GM19240 (cell line): ENCODE measurements at regions not wholly inside any gene's neighbourhood (a gene's known extent, or its start where the extent isn't known, plus 50 kb on each side); places are given as distances from the start of the nearest gene placed in this dataset.
"Not testable (repeated sequence)": the region's sequence is repeated elsewhere in the genome, so short reads cannot be mapped to it uniquely, and the experiment has no call there.

Source experiments
- DNase-seq: peaks from one replicate; pipeline ENCODE4 v3.0.0; 2011; ENCODE audit warnings: low spot score; ENCODE audit not compliant: insufficient read length

DNA sequence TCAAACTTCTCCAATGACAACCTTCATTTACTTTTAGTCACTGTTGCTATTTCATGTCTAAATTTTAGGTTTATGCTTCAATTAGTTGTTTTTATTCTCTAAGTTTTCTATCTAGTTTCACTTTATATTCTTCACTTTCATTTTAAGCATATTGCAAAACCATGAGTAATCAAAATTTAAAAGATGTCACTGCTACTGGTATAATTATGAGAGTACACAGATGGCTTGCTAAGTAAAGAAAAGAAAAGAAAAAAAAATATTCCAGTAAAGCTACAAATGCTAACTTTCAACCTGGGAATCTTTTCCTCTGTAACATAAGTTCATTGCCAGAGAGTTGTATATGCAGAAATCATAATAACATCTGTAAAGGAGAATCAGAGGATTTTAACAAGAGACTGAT is 1624.7 kb downstream of the PCDH9 start:
- no peak for DNase-seq

DNA sequence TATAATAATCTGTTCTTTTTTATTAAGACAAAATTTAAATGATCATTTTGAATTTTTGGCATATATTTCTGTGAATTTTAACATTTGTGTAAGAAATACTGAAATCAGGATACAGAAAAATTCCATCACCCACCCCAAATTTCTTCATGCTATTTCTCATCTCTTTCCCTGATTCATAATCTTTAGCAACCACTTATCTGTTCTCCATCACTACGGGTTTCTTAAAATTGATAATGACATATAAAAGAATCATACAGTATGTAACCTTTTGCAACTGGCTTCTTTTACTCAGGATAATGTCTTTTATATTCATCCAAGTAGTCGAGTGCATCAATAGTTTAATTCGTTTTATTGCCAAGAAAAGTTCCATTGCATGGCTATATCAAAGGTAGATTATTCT is 1627.0 kb downstream of the PCDH9 start:
- no peak for DNase-seq

DNA sequence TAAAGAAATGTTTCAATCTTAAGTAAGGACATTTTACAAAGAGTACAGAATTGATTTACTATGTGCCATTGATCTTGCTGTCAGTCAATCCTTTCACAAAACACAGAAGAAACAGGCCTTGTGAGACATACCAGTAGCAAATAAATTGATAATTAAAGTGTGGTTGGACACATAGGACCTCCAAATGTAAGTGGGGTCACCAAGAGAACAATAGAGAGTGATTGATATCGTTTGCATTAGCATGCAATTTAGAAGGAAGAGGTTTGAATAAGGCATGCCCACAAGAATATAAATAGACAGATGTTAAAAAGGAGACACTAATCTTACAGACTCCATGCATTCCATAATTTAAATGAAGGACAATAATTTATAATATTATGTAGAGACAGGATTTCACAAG is 1628.3 kb downstream of the PCDH9 start:
- no peak for DNase-seq

DNA sequence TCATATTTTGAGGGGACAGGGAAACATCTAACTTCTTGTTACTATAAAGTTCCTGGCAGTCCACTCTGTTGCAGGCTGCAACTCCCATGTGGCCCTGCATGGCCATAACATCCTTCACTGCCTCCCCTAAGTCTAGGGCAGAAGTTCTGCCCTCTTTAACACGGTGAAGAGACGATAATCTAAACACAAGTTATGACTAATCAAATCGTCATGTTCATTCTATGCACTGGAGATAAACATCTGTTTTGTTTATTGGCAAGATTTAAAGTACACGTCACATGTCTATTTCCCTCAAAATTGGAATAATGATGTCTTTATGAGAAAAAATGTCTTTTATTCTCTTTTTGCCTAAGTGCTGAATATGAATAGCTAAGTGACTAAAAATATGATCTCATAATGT is 1629.4 kb downstream of the PCDH9 start:
- DNase-seq: no peak

DNA sequence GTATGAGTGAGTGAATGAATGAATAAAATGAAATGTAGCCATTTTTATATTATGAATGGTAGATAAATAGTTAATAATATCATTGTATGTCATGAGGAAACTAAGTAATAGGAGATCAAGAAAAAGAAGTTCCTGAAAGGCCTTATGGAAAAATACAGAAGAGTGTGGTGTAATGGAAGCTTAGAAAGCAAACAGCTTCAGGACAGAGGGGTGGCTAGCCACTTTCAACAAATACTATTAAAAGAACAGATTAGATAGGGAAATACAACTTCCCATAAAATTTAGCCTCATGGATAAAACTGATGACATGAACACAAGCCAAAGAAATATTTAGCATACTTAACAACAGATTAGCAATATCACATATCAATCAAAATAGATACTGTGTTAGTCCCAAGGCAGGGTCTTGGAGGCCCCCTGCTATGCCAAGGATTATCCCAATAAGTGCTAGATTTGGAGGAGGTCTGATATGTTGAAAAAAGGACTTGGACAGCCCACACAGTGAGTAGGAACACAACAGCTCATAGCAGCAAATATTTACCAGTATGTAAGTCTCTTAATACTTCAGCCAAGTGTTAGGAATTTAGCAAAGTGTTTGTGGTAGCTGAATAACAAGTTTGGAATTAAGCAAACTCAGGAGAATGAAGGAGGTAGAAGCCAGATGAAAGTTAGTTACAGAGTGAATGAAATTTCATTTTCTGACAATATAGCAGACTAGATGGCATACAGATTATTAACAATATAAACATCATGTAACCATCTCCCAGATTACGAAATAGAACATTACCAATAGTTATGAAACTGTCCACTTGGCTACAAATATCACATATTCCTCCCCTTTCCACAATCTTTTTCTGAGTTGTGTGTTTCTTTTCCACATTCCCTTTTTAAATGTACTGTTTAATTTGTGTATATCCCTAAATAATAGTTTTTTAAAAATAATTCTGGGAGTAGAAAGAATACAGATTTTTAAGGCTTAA is 1632.0 kb downstream of the PCDH9 start:
- no peak for DNase-seq

DNA sequence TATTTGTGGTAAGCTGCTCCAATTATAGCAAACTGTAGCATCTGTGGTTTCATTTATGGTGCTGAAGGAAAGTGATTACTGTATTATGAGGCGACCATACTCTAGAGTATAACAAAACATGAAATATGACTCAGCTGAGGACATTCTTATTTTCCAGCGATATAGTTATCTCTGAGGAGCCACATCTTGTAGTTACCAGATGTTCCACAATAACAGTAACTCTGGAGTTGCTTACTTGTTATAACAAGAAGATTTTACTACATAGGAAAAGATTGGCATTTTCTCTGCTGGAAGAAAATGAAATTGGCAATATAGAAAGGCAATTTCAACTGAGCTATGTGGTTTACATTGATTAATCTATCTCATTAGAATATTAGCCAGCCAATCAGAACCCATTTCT is 1634.2 kb downstream of the PCDH9 start:
- no peak for DNase-seq

DNA sequence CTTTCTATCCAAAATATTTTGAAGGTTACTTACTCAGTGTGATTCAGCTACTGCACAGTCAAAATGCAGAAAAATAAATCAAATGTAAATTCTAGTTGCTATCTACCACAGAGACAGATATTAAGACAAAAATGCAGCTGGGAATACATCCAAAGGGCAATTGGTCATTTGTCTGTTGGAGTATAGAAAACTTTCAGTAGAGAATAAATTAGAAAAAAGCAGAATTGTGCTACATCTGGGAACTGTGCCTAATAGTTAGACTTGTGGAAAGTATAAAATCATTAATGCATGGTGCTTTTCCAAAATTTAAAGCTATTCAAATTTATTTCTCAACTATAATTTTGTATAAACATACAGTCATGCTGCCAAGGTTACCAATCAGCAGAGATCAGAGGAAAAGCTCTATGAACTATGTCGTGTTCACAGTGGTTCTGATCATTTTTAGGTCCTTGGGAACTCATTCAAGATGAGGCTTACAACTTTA is 1635.8 kb downstream of the PCDH9 start:
- DNase-seq: no peak

DNA sequence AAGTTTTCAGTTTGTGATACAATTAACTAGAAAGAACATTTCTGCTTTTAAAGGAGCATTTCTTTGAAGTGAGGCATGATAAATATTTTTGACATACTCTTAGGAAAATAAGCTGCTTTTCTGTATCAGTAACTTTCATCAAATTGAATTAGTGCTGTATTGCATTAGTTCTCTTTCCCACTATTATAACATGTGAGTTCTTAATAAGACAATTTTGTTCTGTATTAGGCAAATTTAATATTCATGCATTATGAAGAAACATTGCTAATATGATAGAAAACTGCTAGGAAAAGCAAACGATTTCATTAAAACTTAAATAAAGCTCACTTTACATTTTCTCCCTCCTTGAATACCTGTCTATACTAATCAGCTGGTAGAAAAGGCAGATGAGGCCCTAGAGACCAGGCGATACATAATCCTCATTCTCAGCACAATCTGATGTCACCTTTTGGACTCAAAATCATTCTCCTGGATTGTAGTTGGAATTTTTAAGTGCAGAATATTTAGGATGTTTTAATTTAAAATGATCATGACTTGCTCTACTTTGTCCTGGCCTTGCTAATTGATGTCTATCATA is 1636.8 kb downstream of the PCDH9 start:
- no peak for DNase-seq

DNA sequence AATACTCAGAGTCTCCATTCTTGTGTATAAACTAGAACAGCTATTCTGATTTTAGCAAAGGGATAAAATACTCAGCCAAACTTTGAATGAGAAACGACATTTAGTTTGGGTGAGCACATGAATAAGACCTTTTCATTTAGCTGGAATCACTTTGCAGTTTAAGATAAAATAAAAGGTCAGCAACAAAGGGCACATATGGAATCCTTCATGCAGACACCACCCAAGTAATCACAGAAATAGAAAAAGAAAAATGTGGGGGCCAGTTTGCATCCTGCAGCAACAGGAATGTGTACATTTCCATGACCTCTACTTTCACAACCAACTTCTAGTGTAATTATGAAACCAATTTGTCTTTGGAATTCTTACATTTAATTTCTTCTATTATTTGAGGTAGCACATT is 1637.4 kb downstream of the PCDH9 start:
- no peak for DNase-seq

DNA sequence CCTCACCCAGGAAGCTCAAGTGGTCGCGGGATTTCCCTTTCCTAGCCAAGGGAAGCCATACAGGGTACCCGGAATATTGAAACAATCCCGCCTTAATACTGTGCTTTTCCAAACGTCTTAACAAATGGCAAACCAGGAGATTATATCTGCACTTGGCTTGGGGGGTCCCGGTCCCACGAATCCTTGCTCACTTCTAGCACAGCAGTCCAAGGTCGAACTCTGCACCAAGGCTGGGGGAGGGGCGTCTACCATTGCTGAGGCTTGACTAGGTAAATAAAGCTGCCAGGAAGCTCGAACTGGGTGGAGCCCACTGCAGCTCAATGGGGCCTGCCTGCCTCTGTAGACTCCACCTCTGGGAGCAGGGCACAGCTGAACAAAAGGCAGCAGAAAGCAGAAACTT is 1644.8 kb downstream of the PCDH9 start:
- DNase-seq: no peak

DNA sequence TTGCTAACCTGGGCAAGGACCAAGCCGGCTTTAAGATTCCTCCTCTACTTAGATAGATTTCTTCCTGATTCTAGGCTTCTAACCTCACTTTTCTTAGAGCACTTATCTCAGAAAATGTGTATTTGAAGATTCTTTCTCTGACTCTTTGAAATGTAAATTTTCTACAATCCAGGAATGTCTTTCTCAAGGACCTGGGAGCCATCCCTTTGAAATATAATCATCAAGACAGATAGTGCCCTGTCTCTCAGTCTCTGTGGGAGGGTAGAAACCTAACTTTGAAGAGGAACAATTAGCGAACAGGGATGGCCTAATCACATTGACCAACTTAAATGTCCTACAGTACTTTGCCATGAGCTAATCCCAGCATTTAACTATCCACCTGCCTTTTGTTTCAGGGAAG is 1646.0 kb downstream of the PCDH9 start:
- no peak for DNase-seq

DNA sequence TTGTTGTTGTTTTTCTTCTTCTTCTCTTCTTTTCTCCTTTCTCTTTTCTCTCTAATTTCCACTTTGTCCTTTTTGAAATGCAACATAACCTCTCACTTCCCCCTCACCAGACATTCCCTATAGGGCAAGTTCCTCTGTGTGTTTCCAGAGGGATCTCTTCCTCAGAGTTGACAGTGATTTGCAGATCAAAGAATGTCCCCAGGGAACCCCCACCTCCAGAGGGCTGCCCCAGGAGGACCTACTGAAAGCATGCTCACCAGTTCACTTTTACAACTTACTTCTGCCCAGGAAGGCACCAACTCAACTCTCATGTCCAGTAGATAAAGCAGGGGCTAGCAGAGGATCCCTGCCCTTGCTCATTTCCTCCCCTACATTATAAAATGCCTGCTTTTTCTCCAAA is 1648.0 kb downstream of the PCDH9 start:
- DNase-seq: no peak

DNA sequence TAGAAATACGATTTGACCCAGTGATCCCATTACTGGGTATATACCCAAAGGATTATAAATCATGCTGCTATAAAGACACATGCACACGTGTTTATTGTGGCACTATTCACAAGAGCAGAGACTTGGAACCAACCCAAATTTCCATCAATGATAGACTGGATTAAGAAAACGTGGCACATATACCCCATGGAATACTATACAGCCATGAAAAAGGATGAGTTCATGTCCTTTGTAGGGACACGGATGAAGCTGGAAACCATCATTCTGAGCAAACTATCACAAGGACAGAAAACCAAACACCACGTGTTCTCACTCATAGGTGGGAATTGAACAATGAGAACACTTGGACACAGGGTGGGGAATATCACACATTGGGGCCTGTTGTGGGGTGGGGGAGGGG is 1665.6 kb downstream of the PCDH9 start:
- DNase-seq: not testable (repeated sequence)

DNA sequence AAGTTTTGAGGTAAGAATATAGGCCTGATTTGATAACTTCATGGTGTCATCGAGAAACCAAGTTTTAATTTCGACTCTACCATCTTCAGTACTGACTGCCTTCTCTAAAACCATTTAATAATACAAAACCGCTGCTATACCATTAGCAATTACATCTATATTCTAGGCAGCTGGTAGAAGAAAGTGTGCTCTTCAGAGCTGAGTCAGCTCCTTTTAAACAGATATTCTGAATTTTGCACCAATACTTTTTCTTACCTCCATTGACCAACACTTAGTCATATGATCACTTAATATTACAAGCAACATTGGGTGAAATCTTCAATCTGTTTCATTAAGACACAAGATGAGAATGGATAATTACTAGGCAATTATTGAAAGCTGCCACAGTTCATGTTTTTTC is 1667.8 kb downstream of the PCDH9 start:
- no peak for DNase-seq

DNA sequence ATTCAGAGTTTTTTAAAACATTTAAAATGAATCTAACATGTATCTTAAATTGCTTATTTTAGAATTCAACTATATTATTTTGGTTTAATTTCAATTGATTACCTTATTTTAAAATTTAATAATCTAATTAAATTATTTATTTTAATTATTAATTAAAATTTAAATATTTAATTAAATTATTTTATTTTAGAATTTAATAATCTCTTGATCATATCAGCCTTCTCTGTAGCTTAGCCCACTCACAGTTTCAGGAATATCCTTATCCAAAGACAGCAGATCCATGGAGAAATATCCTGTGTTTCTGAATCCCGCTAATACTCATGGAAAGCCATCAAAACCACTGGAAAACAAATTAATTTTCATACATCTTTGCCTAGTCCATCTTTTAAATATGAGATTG is 1669.2 kb downstream of the PCDH9 start:
- DNase-seq: no peak

DNA sequence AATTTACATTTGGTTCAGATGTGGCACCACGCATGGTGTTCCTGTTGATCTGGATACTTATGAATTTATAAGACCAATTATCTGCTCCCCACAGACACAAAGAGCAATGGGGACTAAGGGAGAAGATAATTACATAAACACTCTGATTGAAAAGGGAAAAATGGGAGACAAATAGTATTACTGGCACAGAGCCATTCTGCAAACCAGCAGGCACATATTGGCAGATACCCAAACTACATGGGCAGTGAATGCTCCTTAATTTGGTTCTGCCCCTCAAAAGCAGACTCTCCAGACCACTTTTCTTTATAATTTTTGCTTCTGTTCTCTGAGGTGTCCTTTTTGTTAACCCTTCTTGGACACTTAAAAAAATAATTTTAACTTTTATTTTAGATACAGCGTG is 1674.2 kb downstream of the PCDH9 start:
- no peak for DNase-seq

DNA sequence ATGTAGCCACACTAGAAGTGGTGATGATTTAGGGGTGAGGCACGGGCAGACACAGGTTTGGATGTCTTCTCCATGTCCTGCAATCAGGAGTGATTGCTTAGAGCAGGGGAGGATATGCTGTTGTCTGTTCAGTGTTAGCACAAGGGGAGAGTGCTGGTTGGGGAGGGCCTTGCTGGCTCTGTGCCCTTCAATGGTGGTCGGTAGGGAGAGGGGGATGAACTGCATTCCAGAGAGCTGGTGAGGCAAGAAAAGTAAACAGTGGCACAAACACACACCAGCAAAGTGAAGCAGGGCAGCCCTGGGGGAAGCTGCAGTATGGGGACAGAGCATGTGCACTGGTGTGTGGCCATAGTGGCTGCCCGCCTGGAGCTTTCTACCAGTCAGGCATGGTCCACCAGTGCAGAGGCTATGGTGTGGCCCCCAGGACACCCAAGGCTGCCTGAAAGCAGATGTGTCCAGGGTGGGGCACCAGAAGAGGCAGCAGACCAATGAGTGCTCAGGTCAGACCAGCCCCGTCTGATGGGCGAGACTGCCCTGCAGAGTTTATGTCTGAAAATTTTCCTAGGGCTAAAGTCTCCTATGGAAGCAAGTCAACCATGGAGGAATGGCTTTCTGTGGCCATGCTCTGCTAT is 1676.9 kb downstream of the PCDH9 start:
- no peak for DNase-seq

DNA sequence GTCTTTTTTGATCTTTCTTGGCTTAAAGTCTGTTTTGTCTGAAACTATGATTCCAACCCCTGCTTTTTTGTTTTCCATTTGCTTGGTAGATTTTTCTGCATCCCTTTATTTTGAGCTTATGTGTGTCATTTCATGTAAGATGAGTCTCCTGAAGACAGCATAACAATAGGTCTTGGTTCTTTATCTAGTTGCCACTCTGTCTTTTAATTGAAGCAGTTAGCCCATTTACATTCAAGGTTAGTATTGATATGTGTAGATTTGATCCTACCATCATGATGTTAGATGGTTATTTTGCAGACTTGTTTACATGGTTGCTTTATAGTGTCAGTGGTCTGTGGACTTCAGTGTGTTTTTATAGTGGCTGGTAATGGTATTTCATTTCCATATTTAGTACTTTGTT is 1678.9 kb downstream of the PCDH9 start:
- DNase-seq: no peak

DNA sequence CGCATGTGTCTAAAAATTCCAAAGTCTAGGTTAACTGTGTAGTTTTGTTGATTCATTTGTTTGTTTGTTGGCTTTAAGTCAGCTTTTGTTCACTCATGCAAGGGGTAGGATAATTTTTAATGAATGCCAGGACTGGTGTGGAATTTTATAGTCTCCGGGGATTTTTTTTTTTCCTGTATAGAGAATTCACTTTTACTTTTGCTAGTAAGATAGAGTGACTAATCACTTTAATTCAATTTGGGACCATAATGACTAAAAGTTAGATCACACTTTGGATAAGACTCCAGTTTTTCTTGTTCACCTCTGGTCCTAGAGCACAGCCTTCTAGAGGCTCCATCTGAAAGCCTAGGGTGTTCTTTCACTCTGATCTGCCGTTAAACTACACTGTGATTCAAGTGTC is 1690.0 kb downstream of the PCDH9 start:
- no peak for DNase-seq

DNA sequence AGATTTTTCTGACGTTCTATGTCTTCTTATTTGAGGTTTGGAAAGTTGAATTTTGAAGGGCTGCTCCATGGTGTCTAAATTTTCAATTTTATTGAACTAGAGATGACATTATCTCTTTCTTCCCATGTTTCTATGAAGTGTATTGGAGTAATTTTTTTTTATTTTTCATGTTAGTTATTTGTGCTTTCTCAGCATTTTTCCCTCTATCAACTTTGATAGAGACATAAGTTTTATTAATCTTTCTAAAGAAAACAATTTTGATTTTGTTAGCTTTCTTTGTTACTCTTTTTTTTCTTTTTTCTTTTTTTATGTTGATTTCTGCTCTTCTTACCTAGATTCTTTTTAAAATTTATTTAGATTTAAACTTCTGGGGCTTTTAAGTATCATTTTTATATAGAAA is 1694.8 kb downstream of the PCDH9 start:
- no peak for DNase-seq

DNA sequence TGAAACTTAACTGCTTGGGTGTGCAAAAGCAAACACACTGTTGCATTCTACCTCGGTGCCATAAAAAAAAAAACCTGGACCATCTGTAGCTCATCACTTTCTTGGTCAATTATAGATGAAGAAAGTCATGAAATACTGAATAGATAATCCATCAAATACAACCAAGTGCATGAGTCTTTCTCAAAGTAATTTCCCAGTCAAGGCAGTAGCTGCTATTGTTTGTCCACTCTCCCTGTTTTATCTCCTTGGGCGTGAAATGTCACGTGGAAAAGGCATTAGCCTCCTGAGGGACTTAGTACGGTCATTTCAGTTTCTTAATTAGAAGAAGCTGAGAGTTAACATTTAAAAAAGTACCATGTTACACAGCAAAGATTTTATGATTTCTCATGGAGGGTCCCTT is 1697.9 kb downstream of the PCDH9 start:
- no peak for DNase-seq

DNA sequence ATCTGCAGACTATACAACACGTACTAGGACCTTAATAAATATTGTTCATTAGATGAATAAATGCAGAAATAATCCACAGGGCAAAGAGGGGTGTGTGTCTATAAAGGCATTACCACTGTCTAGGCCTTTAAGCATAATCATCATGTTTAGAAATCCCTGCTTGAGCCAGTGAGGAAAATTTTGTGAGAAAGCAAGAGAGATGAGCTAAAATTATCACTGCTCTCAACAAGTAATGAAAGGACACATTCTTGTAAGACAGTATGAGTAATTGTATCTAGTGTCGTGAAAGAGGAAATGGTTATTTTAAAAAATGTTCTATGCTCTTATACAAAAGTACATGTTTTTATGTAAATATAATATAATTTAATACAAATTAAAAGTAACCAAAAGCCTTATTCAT is 1699.4 kb downstream of the PCDH9 start:
- DNase-seq: no peak
